Stimulated activated CD4-positive, alpha-beta T cell treated with anti-CD3 and anti-CD28 coated beads, Interleukin-1b, Interleukin-23, amount 100 ng/mL, for 24 hours (primary cell): ENCODE measurements at regions not wholly inside any gene's neighbourhood (a gene's known extent, or its start where the extent isn't known, plus 50 kb on each side); places are given as distances from the start of the nearest gene placed in this dataset.
"Not testable (repeated sequence)": the region's sequence is repeated elsewhere in the genome, so short reads cannot be mapped to it uniquely, and the experiment has no call there.

ENCODE experiments used
- DNase-seq, 4 experiments: peaks; one replicate each; pipeline ENCODE4 v3.0.0-alpha.2; 2020; ENCODE audit warnings: low read depth in 4 of 4, low spot score in 1 of 4

DNA sequence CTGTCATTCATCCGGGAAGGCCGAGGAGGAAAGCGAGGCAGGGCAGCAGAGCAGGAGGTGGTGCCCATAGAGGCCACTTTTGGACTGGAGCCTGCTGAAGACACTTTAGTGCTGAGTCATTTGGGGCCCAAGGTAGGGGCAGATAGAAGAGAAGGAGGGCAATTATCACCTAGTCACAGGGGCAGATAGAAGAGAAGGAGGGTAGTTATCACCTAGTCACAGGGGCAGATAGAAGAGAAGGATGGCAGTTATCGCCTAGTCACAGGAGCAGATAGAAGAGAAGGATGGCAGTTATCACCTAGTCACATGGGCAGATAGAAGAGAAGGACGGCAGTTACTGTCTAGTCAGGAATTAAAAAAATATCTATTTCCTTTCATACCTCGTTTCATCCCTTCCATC, 1372.6 kb downstream of the FOXD4L5 start:
- DNase-seq, result not testable (repeated sequence)

DNA sequence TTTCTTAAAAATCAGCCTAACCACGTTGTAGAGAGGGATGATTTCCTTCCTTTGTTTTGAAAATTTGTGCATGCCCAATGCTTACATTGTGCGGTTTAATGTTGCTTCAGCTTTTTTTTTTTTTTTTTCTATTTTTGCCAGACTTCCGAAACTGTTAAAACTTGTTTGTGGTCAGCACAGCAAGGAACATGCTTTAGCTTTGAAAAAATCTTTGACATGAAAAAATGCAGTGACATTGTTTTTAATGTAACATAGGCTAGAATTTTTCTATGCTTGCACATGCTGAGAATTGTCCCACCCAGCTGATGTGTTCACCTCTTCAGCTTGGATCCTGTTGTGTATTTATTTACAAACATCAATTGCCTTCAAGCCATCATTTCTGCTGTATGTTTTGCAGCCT, 1375.9 kb downstream of the FOXD4L5 start:
- DNase-seq, result not testable (repeated sequence)

DNA sequence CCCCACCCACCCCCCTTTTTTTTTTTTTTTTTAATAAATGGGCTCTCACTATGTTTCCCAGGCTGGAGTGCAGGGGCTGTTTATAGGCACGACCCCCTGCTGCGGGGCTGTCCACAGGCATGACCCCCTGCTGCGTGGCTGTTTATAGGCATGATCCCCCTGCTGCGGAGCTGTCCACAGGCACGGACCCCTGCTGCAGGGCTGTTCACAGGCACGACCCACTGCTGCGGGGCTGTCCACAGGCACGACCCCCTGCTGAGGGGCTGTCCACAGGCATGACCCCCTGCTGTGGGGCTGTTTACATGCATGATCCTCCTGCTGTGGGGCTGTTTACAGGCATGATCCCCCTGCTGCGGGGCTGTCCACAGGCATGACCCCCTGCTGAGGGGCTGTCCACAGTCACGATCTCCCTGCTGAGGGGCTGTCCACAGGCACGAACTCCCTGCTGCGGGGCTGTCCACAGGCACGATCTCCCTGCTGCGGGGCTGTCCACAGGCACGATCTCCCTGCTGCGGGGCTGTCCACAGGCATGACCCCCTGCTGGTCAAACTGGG, 1385.3 kb downstream of the FOXD4L5 start:
- not testable (repeated sequence) for DNase-seq

DNA sequence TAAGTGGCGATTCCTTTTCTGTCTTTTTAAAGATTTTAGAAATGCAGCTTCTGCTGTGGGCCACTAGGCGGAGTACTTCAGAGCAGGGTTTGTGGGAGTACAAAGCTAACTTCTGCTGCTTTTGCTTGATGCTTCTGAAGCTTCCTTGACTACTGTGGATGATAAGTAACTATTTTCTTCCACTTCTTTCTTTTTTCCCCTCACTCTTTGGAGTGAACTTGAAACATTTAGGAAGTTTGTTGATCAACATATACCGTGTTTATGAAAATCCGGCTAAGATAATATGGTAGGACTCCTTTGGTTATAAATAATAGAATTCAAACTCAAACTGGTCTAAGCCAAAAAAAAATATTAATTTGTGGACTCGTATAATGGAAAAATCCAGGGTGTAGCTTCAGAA, 1403.6 kb downstream of the FOXD4L5 start:
- not testable (repeated sequence) for DNase-seq

DNA sequence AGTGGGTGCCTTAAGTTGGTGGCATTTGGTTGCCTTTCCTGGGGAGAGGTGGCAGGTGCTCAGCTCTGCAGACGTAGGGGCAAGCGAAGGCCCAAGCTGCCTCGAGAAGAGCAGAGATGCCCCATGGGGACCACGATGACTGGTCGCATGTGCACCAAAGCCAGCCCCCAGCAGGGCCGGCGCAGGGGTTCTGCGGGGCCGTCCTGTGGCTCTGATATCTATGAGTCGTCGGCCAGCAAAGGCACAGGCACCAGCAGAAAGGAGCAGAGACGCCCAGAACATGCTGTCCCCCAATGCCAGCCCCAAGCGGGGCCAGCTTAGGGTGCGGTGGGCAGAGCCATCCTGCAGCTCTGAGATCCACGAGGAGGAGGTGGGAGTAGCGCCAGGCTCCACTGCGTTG, 1408.6 kb downstream of the FOXD4L5 start:
- not testable (repeated sequence) for DNase-seq

DNA sequence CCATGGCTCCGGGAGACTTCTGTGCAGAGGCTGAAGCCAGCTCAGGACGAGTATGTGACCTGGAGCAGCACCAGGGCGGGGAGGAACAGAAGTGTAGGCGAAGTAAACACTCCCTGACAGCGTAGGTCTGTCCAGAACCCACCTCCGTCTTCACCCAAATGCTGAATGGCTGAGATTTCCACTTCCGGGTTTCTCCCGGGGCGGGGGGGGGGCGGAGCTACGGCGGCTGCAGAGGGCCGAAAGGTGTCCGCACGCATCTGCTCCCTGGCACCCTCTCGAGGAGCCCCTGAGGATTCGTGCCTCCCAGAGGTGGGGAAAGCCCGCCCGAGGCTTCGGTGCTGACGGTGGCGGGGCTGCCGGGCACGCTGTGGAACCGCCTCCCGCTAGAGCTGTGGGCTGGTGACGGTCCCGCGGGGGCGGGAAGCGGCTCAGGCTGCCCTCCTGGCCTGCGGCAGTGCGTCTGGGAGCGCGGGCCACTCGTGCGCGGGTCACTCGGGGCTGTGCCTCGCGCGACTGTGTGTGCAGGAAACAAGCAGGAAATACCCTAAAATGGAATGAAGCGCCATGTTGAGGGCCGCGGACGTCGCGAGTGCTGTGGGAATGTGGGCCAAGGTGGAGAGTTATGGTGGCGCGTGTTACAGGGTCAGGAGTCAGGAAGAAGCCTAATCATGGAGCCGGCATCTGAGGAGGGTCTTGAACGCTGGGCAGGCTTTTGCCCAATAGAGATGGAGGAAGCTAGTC, 1425.4 kb downstream of the FOXD4L5 start:
- DNase-seq, result no peak

DNA sequence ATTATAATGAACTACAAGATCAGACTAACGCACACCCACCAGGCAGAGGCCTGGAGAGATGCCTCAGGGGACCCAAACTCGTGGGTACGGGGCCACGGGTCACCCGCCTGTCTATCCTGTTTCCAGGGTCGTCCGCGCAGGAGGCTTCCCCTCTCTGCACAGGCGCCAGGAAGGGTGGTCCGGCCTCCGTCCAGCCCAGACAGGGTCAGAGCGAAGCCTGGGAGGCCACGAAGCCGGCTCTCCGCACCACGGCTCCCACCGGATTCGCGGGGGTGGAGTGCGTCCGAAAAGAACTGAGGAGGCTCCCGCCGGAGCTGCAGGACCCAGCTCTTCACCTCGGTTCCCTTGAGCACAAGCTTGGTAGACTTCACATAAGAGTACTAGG, 1425.9 kb downstream of the FOXD4L5 start:
- not testable (repeated sequence) for DNase-seq

DNA sequence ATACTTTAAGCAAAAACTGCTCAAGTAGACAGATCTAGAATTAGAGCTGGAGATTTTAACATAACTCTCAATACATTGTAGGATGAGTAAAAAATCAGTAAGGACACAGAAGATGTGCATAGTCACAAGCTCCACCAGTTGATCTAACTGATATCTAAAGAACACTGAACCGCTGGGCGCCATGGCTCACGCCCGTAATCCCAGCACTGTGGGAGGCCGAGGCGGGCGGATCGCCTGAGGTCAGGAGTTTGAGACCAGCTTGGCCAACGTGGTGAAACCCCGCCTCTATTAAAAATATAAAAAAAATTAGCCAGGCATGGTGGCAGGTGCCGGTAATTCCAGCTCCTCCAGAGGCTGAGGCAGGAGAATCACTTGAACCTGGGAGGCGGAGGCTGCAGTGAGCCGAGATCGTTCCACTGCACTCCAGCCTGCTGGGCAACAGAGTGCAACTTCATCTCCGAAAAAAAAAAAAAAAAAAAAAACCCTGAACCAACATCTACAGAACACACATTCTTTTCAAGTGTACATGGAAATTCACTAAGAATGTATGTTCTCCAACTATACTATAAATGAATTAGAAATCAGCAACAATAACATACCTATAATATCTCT, 1431.8 kb downstream of the FOXD4L5 start:
- DNase-seq, result not testable (repeated sequence)

DNA sequence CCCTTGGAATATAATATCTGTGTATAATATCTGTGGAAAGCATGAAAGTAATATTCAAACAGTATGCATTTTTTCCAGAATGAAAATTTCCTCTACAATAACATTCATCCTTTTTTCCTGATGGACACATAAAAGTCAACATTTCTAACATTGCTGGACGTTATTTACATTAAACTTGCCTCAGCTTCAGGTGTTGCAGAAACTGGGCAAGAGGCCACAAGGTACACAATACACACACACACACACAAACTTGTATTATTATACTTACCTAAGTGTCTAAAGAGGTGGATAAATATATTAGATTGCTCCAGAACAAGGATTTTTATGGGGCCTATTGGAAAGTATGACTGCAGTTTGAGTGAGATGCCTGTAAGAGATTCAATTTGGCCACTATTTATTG, 1460.2 kb downstream of the FOXD4L5 start:
- DNase-seq, result not testable (repeated sequence)

DNA sequence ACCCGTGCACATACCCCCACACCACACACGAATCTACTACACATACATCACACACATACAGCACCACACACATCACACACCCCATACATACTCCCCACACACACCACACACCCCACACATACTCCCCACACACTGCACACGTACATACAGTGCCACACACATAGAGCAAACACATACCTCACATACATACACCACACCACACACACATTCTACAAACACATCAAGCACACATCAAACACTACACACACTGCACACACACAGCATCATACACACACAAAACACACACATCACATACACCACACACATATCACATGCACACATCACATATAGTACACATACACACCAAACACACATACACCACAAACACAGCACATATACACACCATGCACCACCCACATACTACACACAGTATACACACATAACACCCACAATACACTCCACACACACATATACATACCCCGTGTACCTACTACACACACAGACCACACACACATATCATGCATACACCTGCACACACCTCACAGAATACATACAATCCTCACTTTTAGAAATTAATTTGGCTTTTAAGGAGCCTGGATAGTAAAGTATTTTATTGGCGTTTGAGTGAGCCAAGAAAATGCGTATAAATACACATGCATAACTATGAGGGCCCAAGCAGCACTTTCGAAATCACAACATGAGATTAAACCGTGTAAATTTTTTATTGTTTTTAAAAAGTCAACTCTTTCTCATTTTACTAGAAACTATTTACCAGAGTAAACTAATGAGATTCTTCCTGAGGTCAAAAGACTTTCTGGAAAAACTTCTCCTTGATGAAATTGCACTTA, 1461.4 kb downstream of the FOXD4L5 start:
- not testable (repeated sequence) for DNase-seq

DNA sequence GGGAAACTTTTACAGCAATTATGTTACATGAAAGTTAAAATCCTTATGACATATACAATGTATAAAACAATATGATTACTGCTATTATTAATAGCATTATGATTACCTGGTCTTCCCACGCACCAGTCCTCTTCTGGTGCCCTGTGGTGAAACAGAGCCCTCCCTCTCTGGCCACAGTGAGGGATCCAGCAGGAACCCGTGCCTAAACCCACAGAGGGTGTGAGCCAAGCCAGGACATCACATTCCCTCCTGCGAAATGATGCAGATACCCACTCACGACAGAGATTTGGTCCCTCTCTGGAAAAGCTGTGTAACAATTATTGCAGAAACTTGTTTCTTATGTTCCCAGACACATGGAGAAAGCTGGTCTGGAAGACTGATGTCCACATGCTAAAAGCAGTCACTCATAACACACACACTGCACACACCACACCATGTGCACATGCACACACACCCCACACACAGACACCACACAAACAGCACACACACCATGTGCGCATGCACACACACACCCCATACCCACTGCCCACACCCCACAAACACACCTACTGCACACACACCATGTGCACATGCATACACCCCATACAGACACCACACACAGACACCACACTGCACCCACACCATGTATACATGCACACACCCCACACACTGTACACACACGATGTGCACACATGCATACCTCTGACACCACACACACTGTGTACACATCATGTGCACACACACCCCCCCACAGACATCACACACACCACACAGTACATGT, 1462.2 kb downstream of the FOXD4L5 start:
- not testable (repeated sequence) for DNase-seq

DNA sequence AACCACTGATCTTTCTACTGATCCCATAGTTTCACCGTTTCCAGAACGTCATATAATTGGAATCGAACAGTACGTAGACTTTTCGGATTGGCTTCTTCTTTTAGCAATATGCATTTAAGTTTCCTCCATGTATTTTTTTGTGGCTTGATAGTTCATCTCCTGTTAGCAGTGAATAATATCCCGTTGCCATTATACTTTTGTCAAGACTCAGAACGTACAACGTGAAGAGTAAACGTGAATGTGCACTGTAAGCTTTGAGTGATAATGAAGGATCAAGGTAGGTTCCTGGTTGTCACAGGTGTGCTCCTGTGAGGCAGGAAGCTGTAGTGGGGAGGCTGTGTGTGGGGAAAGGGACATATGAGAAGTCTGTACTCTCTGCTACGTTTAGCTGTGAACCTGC, 1463.7 kb downstream of the FOXD4L5 start:
- DNase-seq, result not testable (repeated sequence)

DNA sequence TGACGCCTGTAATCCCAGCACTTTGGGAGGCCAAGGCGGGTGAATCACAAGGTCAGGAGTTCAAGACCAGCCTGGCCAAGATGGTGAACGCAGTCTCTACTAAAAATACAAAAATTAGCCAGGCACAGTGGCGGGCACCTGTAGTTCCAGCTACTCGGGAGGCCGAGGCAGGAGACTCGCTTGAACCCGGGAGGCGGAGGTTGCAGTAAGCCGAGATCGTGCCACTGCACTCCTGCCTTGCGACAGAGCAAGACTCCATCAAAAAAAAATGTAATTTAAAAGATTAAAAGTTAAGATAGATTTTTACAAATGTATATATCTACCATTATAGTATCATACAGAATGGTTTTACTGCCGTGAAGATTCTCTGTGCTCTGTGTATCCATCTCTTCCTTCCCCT, 1464.1 kb downstream of the FOXD4L5 start:
- not testable (repeated sequence) for DNase-seq

DNA sequence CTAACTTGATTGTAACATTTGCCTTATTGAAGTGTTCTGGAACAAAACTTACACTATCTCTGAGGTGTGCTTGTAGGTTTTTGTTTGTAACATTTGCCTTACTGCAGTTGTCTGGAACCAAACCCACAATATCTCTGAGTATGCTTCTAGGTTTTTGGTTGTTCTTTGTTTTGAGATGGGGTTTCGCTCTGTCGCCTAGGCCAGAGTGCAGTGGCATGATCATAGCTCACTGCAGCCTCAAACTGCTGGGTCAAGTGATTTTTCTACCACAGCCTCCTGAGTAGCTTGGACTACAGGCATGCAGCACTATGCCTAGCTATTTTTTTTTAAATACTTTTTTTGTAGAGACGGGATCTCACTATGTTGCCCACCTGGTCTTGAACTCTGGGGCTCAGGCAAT, 1464.6 kb downstream of the FOXD4L5 start:
- DNase-seq, result not testable (repeated sequence)

DNA sequence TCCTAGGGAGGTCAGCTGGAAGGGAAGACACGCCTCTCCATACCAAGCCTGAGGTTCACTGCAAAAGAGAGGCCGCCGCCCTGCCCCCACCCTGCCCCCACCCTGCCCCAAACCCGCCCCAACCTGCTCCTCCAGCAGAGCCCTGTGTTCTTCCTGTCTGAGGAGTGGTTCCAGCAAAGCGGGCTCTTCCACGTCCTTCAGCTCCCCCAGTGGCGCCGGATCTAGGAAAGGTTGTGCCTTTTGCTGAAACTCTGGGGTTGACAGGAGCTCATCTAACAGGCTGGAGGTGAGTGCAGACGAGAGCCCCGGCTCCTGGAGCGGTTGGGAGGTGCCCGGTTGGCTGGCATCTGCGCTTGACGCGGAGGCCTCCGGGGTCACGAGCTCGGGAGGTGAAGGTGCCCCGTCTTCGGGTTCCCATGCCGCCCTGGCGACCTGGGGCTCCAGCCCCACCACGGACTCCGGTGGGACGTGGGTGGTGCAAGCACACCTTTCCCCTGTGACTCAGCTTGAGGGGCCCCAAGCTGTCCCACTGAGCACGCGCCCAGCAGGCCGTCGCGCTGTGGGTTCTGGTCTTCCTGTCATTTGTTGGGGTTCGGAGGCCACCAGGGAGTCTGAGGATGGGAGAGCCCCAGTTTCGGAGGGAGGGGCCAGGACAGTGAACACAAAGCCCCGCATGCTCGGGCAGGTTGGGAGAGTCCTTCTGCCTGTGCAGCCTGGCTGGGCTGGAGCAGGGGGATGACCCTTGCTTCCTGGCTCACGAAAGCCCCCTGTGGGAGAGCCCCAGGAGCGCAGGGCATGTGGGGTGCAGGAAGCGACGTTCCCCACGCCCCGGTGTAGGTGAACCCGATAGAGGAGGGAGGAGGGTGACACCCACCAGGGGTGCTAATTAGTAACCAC, 1467.1 kb downstream of the FOXD4L5 start:
- DNase-seq, result peak; percentile 13 to 37 (median 23)

DNA sequence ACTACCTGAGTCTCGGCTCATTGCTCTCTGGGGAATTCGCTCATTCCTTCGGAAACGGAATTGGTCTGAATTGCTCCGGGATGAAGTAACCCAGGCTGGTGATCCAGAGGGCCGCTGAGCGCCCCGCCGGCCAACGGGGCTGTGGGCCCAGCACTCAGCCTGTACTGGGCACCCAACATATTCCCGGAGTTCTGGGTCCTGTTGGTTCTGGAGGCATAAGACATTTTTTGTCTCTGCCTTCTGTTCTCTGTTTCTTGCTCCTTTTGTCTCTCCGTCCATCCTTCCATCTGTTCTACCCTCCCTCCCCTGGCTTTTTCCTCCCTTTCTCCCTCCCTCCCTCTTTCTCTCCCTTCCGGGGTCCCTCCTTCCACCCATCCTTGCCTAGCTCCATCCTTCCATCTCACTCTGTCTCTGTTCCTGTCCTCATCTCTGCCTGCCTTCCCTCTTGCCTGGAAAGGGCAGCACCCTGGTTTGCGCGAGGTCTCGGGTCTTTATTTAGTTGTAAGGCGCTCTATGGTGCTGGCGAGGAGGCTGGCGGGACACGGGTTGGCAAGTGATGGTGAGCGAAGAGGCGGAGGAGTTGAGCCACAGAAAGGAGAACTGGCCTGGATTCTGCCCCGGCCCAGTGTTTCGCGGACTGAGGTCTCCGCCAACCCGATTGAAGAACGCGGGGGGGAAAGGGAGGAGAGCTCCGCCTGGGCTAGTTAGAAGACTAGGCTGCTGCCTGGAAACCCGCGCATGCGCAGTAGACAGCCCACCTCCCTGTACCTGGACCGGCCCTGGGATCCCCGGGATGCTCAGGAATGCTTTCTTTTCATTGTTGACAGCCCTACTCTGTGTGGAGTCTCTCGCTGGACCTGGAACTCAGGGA, 1468.0 kb downstream of the FOXD4L5 start:
- peak; percentile 35 to 70 (median 56) for DNase-seq

DNA sequence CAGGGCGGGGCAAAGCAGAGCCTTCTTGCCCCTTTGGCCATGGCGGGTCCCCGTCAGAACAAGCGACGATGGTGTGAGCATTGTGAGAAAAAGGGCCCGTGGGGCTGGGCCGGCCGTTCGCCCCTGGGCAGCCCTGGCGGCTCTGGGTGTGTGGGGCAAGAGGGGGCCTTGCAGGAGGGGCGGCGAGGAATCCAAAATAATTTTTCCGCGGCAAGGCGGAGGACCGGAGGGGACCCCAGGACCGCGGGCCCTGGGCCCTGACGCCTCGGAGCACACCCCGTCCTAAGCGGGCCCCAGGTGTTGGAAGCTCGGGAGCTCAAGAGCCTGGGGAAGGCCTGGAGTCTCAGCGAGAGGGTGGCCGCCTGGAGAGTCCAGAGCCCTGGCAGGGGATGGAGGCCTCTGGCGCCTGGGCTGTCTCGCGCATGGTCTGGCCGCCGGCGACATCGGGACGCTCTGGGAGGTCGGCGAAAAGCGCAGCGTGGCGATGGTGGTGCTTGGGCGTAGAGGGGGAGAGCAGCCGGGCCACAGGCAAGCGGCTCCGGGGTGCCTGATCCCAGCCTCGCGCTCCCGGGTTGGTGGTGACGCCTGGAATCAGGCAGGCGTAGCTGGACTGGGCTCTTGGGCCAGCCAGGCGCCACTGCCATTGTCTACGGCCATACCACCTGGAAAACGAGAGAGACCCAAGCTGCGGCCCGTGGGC, 1469.9 kb downstream of the FOXD4L5 start:
- DNase-seq, result not testable (repeated sequence)

DNA sequence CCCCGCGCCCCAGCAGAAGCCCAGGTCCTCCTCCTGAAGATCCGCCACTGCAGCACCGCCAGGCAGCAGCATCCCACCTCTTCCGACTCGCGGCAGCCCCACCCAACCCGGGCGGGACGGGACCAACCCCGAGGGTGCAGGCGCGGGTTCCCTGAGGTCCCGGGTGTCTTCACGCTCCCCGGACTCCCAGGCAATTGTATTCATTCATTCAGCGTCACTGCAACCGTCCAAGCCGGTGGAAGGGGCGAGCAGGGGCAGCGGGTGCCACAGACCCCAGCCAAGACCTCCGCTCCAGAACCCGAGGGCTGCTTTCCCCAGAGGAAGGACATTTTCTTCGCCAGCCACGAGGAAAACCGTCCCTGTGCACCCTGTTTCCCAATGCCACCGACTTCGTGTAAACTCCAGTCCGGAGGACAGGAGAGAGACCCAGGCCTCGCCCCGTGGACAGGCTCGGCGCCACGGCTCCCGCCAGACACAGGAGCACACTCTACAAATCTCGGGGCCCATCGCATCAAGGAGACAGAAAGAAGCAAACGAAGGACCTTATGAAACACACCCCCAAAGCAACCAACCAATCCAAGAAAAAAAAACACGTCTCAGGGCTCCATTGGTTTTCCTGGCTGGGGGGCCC, 1471.5 kb downstream of the FOXD4L5 start:
- DNase-seq, result not testable (repeated sequence)
